OCI-LY3 (cell line): ENCODE measurements at regions not wholly inside any gene's neighbourhood (a gene's known extent, or its start where the extent isn't known, plus 50 kb on each side); places are given as distances from the start of the nearest gene placed in this dataset.

Experiments
- H2AFZ ChIP-seq: fragments of 200-600, 300-600 bp; shearing (Covaris generic); 2 replicates; pipeline ENCODE4 v1.6.0; 2014; ENCODE audit warnings: antibody characterized with exemption, low read depth, low read length
- H3K27ac ChIP-seq: fragments of 200-600, 300-600 bp; sonication (generic); 2 replicates; pipeline ENCODE4 v1.5.1; 2014; ENCODE audit warnings: mild to moderate bottlenecking, low read length, moderate library complexity, mixed read lengths
- H3K27me3 ChIP-seq: fragments of 200-600, 300-600 bp; sonication (generic); 2 replicates; pipeline ENCODE4 v1.6.1; 2014; ENCODE audit warnings: low read depth, low read length, mixed read lengths
- H3K36me3 ChIP-seq: fragments of 200-600, 300-600 bp; sonication (generic); replicated peaks from 2 replicates; pipeline ENCODE3; 2014; ENCODE audit warnings: low read depth, low read length, mixed read lengths
- H3K4me1 ChIP-seq: fragments of 300-600, 200-600 bp; sonication (generic); 2 replicates; pipeline ENCODE4 v1.6.1; 2014; ENCODE audit warnings: low read length, mixed read lengths
- H3K4me2 ChIP-seq: fragments of 200-600, 300-600 bp; sonication (generic); 2 replicates; pipeline ENCODE4 v1.6.1; 2014; ENCODE audit warnings: low read length, mixed read lengths
- H3K4me3 ChIP-seq: fragments of 300-600, 200-600 bp; sonication (generic); 2 replicates; pipeline ENCODE4 v1.5.1; 2014; ENCODE audit warnings: antibody characterized with exemption, mild to moderate bottlenecking, low read length, moderate library complexity
- H3K79me2 ChIP-seq: fragments of 300-600, 200-600 bp; shearing (Covaris generic); 2 replicates; pipeline ENCODE4 v1.6.1; 2014; ENCODE audit warnings: mild to moderate bottlenecking, low read length, mixed read lengths
- H3K9ac ChIP-seq: fragments of 300-600, 200-600 bp; shearing (Covaris generic); 2 replicates; pipeline ENCODE4 v1.6.0; 2014; ENCODE audit warnings: mild to moderate bottlenecking, low read length, moderate library complexity
- H3K9me3 ChIP-seq: fragments of 200-600, 300-600 bp; shearing (Covaris generic); 2 replicates; pipeline ENCODE4 v1.6.1; 2014; ENCODE audit warnings: low read length, mixed read lengths; ENCODE audit not compliant: insufficient read depth
- H4K20me1 ChIP-seq: fragments of 200-600, 300-600 bp; sonication (generic); 2 replicates; pipeline ENCODE4 v1.6.1; 2016; ENCODE audit warnings: low read length, mixed read lengths; ENCODE audit not compliant: insufficient read depth
- EZH2phosphoT487 ChIP-seq: fragments of 200-600 bp; shearing (Covaris generic); IDR thresholded peaks from 2 replicates; pipeline ENCODE4 v1.6.1; 2018; ENCODE audit warnings: antibody characterized with exemption, mixed run types, low read depth
- TF ChIP-seq, protein P1 (sequence below): fragments of 200-600, 300-600 bp; sonication (generic); IDR thresholded peaks from 2 replicates; pipeline ENCODE4 v1.5.1; 2014; ENCODE audit warnings: antibody characterized with exemption, low read length, low read depth

DNA sequence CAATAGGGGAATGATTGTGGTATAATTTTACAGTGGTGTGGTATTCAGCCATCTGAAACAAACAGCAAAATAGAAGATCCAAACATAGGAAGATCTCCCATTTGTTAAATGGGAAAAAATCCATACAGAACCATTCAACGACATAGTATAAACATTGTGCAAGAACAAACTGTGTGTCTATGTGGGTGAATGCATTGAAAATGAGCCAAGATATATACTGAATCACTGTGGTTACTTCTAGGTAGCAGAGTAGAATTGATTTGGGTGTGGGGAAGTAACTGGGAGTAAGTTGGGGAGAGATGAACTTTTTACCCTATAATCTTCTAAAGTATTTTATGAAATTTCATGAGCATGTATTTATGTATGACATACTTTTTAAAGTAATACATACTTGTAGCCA is 123.1 kb upstream of the UMPS start:
- H3K9ac ChIP-seq: no peak overlapping the region
- H3K4me1 ChIP-seq: no peaks in the 10 kb centered on the region
- peaks cover 10% of the 10 kb centered on the region; the same call in 1 of the 2 replicates for H3K27me3 ChIP-seq
- H3K4me3 ChIP-seq: no peak overlapping the region
- H3K36me3 ChIP-seq: no peaks in the 10 kb centered on the region
- H3K9me3 ChIP-seq: no peaks in the 10 kb centered on the region
- TF ChIP-seq, protein P1, sequence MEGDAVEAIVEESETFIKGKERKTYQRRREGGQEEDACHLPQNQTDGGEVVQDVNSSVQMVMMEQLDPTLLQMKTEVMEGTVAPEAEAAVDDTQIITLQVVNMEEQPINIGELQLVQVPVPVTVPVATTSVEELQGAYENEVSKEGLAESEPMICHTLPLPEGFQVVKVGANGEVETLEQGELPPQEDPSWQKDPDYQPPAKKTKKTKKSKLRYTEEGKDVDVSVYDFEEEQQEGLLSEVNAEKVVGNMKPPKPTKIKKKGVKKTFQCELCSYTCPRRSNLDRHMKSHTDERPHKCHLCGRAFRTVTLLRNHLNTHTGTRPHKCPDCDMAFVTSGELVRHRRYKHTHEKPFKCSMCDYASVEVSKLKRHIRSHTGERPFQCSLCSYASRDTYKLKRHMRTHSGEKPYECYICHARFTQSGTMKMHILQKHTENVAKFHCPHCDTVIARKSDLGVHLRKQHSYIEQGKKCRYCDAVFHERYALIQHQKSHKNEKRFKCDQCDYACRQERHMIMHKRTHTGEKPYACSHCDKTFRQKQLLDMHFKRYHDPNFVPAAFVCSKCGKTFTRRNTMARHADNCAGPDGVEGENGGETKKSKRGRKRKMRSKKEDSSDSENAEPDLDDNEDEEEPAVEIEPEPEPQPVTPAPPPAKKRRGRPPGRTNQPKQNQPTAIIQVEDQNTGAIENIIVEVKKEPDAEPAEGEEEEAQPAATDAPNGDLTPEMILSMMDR: no peak
- TF ChIP-seq EZH2phosphoT487: no peak
- no peak overlapping the region for H3K27ac ChIP-seq
- H3K79me2 ChIP-seq: no peaks in the 10 kb centered on the region
- H2AFZ ChIP-seq: no peak overlapping the region
- H3K4me2 ChIP-seq: no peak overlapping the region
- H4K20me1 ChIP-seq: no peaks in the 10 kb centered on the region

DNA sequence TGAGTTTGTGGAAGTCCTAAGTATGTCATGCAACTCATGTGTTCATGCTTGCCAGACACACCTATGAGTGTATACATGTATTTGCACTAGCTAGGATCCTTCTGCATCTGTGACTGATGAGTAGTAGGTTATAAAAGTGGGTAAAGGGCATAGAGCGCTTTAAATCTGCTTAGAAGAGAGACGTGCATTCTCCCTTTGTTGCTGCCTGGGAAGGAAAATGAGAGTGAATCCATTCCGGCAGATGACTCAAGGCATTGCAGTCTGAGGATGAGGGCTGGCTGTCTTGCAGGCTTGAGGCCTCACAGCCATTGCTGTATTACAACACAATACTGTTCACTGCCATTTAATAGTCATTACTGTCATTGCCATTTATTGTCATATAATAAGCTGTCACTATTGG is 120.8 kb upstream of the UMPS start:
- Histone ChIP-seq H3K4me2 (no peak overlapping the region), H3K4me3 (no peak overlapping the region), H3K36me3 (no peaks in the 10 kb centered on the region), H2AFZ (no peak overlapping the region), H3K27ac (no peak overlapping the region), H3K27me3 (peaks cover 9% of the 10 kb centered on the region; the same call in 1 of the 2 replicates), H4K20me1 (no peaks in the 10 kb centered on the region), H3K9me3 (no peaks in the 10 kb centered on the region), H3K4me1 (no peaks in the 10 kb centered on the region), H3K9ac (no peak overlapping the region), H3K79me2 (no peaks in the 10 kb centered on the region)
- TF ChIP-seq EZH2phosphoT487: no peak
- TF ChIP-seq, protein P1: no peak

DNA sequence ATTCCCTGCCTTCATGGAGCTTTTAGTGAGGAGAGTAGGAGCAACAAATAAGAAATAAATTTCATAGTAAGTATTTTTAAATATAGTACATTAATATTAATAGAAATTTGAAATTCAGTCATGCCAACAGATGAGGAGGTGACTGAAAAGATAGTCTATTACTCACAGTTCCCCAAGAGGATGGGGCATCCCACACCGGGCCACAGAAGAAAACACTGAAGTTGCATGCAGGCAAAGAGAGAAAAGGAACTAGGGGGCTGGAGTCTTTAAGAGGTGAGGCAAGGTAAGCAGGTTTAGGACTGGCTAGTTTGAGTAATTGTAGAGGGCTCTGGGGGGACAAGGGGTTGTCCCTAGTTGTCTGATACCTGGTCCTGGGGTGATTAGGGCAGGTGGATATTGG is 120.1 kb upstream of the UMPS start:
- Histone ChIP-seq H3K79me2 (no peaks in the 10 kb centered on the region), H4K20me1 (no peaks in the 10 kb centered on the region), H3K4me2 (no peak overlapping the region), H2AFZ (no peak overlapping the region), H3K27ac (no peak overlapping the region), H3K9me3 (no peaks in the 10 kb centered on the region), H3K36me3 (no peaks in the 10 kb centered on the region), H3K9ac (no peak overlapping the region), H3K27me3 (peaks cover 15% of the 10 kb centered on the region; the same call in 1 of the 2 replicates), H3K4me3 (no peak overlapping the region), H3K4me1 (no peaks in the 10 kb centered on the region)
- TF ChIP-seq, protein P1: no peak
- no peak for TF ChIP-seq EZH2phosphoT487

DNA sequence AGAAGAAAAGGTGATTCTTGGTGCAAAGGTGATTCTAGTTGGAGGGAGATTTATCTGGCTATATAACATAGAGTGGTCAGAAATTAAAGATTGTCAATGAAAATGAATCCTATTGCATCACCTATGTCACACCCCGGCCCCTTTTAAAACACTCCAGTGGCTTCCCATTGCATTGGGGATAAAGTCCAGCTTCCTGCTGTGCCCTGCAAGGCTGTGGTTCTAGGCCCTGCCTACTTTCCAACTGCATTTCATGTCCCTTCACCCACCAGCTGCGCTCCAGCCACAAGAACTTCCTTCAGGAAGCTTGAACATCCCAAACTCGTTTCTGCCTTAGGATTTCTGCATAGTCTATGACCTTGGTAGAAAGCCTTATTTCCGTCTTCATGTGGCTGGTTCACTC is 118.7 kb upstream of the UMPS start:
- TF ChIP-seq EZH2phosphoT487: no peak
- TF ChIP-seq, protein P1: no peak
- no peak overlapping the region for H2AFZ ChIP-seq
- no peak overlapping the region for H3K27ac ChIP-seq
- no peaks in the 10 kb centered on the region for H3K9me3 ChIP-seq
- H3K36me3 ChIP-seq: no peaks in the 10 kb centered on the region
- no peak overlapping the region for H3K9ac ChIP-seq
- H3K4me1 ChIP-seq: no peaks in the 10 kb centered on the region
- H3K4me2 ChIP-seq: no peak overlapping the region
- H4K20me1 ChIP-seq: no peaks in the 10 kb centered on the region
- no peak overlapping the region for H3K4me3 ChIP-seq
- H3K27me3 ChIP-seq: peaks cover 27% of the 10 kb centered on the region; the same call in 1 of the 2 replicates
- H3K79me2 ChIP-seq: no peaks in the 10 kb centered on the region
